A549 (cell line): ENCODE measurements at regions not wholly inside any gene's neighbourhood (a gene's known extent, or its start where the extent isn't known, plus 50 kb on each side); places are given as distances from the start of the nearest gene placed in this dataset.

ENCODE experiments used
- CEBPB ChIP-seq, 2 experiments: fragments of >200 bp in 1 of 2; sonication (Bioruptor Twin) in 1 of 2; formaldehyde crosslinking in 1 of 2; IDR thresholded peaks; 2 replicates each; pipeline ENCODE4 v1.6.1; 2012 to 2016
- E2F6 ChIP-seq: IDR thresholded peaks from 2 replicates; pipeline ENCODE4 v1.6.1; 2012; ENCODE audit warnings: low read depth, borderline replicate concordance
- ESRRA ChIP-seq: fragments of 150-350 bp; IDR thresholded peaks from 2 replicates; pipeline ENCODE4 v1.6.1; 2014; ENCODE audit warnings: mild to moderate bottlenecking, low read length, borderline replicate concordance
- HDAC2 ChIP-seq: fragments of 200-600 bp; sonication (generic); IDR thresholded peaks from 2 replicates; pipeline ENCODE4 v1.6.1; 2016
- JUN ChIP-seq, 2 experiments: fragments of >200 bp; sonication (Bioruptor Twin); formaldehyde crosslinking; IDR thresholded peaks; 2 replicates in 1 of 2; 3 replicates in 1 of 2; pipeline ENCODE4 v1.6.1; 2016 to 2017
- KDM1A ChIP-seq: fragments of 200-600 bp; sonication (generic); IDR thresholded peaks from 2 replicates; pipeline ENCODE4 v1.6.1; 2016; ENCODE audit warnings: low read depth, mild to moderate bottlenecking
- MAFK ChIP-seq: fragments of 450-650 bp; IDR thresholded peaks from 2 replicates; pipeline ENCODE4 v1.6.1; 2014; ENCODE audit not compliant: partially characterized antibody
- NR3C1 ChIP-seq: fragments of >200 bp; sonication (Bioruptor Twin); formaldehyde crosslinking; IDR thresholded peaks from 3 replicates; pipeline ENCODE4 v1.6.1; 2017
- POLR2A ChIP-seq: IDR thresholded peaks from 2 replicates; pipeline ENCODE4 v1.6.1; 2012; ENCODE audit warnings: mild to moderate bottlenecking, low read length
- RAD21 ChIP-seq, 2 experiments: fragments of >200 bp in 1 of 2; sonication (Bioruptor Twin) in 1 of 2; formaldehyde crosslinking in 1 of 2; IDR thresholded peaks in 1 of 2; conservative IDR thresholded peaks in 1 of 2; 2 replicates in 1 of 2; 3 replicates in 1 of 2; pipeline ENCODE4 v1.6.1; 2012 to 2018; ENCODE audit warnings: inconsistent platforms in 1 of 2
- RCOR1 ChIP-seq: fragments of 150-350 bp; IDR thresholded peaks from 2 replicates; pipeline ENCODE4 v1.6.1; 2014; ENCODE audit warnings: antibody characterized with exemption, low read length, low read depth
- TF ChIP-seq, protein P1 (sequence below): fragments of >200 bp; sonication (Bioruptor Twin); formaldehyde crosslinking; IDR thresholded peaks from 3 replicates; pipeline ENCODE4 v1.5.1; 2016

DNA sequence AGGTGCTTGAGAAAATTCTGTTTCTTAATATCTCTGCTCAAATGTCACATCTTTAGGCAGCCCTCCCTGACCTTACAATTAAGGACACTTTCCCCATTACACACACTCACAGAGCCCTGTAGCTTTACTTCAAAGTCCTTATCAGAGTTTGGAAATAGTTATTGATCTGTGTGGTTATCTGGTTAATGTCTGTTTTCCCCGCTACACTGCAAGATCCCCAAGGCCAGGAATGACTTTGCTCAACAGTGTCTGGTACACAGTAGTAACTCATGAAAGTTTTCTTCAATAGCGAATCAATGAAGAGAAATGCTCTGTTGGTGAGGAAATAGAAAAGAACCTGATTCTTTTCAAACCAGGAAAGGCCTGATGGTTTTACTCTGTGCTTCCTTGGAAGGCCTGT lies 554.4 kb downstream of the REEP3 start:
- TF ChIP-seq RAD21 (conservative IDR thresholded peaks at IDR 0.05 in 1 of 2, IDR thresholded peaks at IDR 0.05 in 1 of 2) (no peak), CEBPB (IDR thresholded peaks at IDR 0.05) (no peak), ESRRA (no peak), JUN (IDR thresholded peaks at IDR 0.05) (no peak), MAFK (no peak), E2F6 (no peak), RCOR1 (no peak), HDAC2 (no peak), NR3C1 (no peak), KDM1A (no peak), POLR2A (no peak)
- TF ChIP-seq, protein P1, sequence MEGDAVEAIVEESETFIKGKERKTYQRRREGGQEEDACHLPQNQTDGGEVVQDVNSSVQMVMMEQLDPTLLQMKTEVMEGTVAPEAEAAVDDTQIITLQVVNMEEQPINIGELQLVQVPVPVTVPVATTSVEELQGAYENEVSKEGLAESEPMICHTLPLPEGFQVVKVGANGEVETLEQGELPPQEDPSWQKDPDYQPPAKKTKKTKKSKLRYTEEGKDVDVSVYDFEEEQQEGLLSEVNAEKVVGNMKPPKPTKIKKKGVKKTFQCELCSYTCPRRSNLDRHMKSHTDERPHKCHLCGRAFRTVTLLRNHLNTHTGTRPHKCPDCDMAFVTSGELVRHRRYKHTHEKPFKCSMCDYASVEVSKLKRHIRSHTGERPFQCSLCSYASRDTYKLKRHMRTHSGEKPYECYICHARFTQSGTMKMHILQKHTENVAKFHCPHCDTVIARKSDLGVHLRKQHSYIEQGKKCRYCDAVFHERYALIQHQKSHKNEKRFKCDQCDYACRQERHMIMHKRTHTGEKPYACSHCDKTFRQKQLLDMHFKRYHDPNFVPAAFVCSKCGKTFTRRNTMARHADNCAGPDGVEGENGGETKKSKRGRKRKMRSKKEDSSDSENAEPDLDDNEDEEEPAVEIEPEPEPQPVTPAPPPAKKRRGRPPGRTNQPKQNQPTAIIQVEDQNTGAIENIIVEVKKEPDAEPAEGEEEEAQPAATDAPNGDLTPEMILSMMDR, result no peak
